Mesenchymal stem cell (in vitro differentiated cells and primary cell): ENCODE measurements at regions not wholly inside any gene's neighbourhood (a gene's known extent, or its start where the extent isn't known, plus 50 kb on each side); places are given as distances from the start of the nearest gene placed in this dataset.

ENCODE experiments used
- DNase-seq: peaks from one replicate; pipeline ENCODE4 v3.0.0-alpha.2; 2013
- H2AFZ ChIP-seq: one replicate; pipeline ENCODE4 v1.6.1; 2013; ENCODE audit warnings: low read depth, mild to moderate bottlenecking, control low read depth, inconsistent platforms, low read length, moderate library complexity
- H2AK5ac ChIP-seq: 2 replicates; pipeline ENCODE4 v1.6.1; 2013; ENCODE audit warnings: low read length, moderate library complexity, mild to moderate bottlenecking, inconsistent platforms; ENCODE audit not compliant: severe bottlenecking
- H2BK120ac ChIP-seq: one replicate; pipeline ENCODE4 v1.6.1; 2013; ENCODE audit warnings: low read depth, mild to moderate bottlenecking, inconsistent platforms, low read length, moderate library complexity
- H2BK12ac ChIP-seq, 2 experiments: one replicate each; pipeline ENCODE4 v1.6.1; 2013; ENCODE audit warnings: inconsistent platforms in 2 of 2, low read length in 2 of 2, mild to moderate bottlenecking in 2 of 2, moderate library complexity in 2 of 2, control low read depth in 1 of 2
- H2BK15ac ChIP-seq: one replicate; pipeline ENCODE4 v1.6.1; 2013; ENCODE audit warnings: mild to moderate bottlenecking, low read depth, inconsistent platforms; ENCODE audit not compliant: poor library complexity, severe bottlenecking
- H2BK5ac ChIP-seq: 2 replicates; pipeline ENCODE4 v1.6.1; 2013; ENCODE audit warnings: low read depth, mild to moderate bottlenecking, low read length, control low read depth, inconsistent platforms; ENCODE audit not compliant: poor library complexity, severe bottlenecking
- H3K14ac ChIP-seq, 2 experiments: one replicate each; pipeline ENCODE4 v1.6.1; 2013; ENCODE audit warnings: inconsistent platforms in 2 of 2, low read length in 2 of 2, control low read depth in 1 of 2, mild to moderate bottlenecking in 1 of 2, moderate library complexity in 1 of 2
- H3K18ac ChIP-seq, 2 experiments: one replicate each; pipeline ENCODE4 v1.6.1; 2013; ENCODE audit warnings: inconsistent platforms in 2 of 2, low read length in 2 of 2, control low read depth in 1 of 2, low read depth in 1 of 2, mild to moderate bottlenecking in 1 of 2
- H3K23ac ChIP-seq, 2 experiments: one replicate each; pipeline ENCODE4 v1.6.1; 2013; ENCODE audit warnings: inconsistent platforms in 2 of 2, low read length in 2 of 2, mild to moderate bottlenecking in 2 of 2, moderate library complexity in 2 of 2, control low read depth in 1 of 2
- H3K27ac ChIP-seq: 2 replicates; pipeline ENCODE4 v1.5.1; 2013; ENCODE audit warnings: mild to moderate bottlenecking, moderate library complexity, low read length, control low read depth, inconsistent platforms; ENCODE audit not compliant: poor library complexity, severe bottlenecking
- H3K27me3 ChIP-seq, 2 experiments: 2 replicates each; pipeline versions ENCODE4 v1.6.1 to v1.7.0; 2013; ENCODE audit warnings: low read length in 2 of 2, mild to moderate bottlenecking in 2 of 2, moderate library complexity in 2 of 2, control low read depth in 1 of 2, inconsistent platforms in 1 of 2; ENCODE audit not compliant: control insufficient read depth in 1 of 2, insufficient read depth in 1 of 2
- H3K36me3 ChIP-seq, 2 experiments: 2 replicates each; pipeline versions ENCODE4 v1.6.1 to v1.7.0; 2013; ENCODE audit warnings: low read length in 2 of 2, control low read depth in 1 of 2, inconsistent platforms in 1 of 2, low read depth in 1 of 2, mild to moderate bottlenecking in 1 of 2; ENCODE audit not compliant: insufficient read depth in 2 of 2, control insufficient read depth in 1 of 2
- H3K4ac ChIP-seq, 2 experiments: one replicate each; pipeline ENCODE4 v1.6.1; 2013; ENCODE audit warnings: inconsistent platforms in 2 of 2, low read length in 2 of 2, mild to moderate bottlenecking in 2 of 2, moderate library complexity in 2 of 2, control low read depth in 1 of 2, low read depth in 1 of 2
- H3K4me1 ChIP-seq: 2 replicates; pipeline ENCODE4 v1.6.1; 2013; ENCODE audit warnings: low read depth, low read length, control low read depth; ENCODE audit not compliant: control insufficient read depth, insufficient read depth
- H3K4me2 ChIP-seq: 2 replicates; pipeline ENCODE4 v1.6.1; 2013; ENCODE audit warnings: low read length, mild to moderate bottlenecking, inconsistent platforms; ENCODE audit not compliant: poor library complexity, severe bottlenecking
- H3K4me3 ChIP-seq, 2 experiments: 2 replicates each; pipeline versions ENCODE4 v1.5.1 to v1.7.0; 2013; ENCODE audit warnings: low read length in 2 of 2, mild to moderate bottlenecking in 2 of 2, control low read depth in 1 of 2, low read depth in 1 of 2; ENCODE audit not compliant: insufficient read depth in 1 of 2
- H3K79me1 ChIP-seq: replicated peaks from 2 replicates; pipeline ENCODE4 v1.6.1; 2013; ENCODE audit warnings: mild to moderate bottlenecking, control low read depth, low read length, inconsistent platforms; ENCODE audit not compliant: poor library complexity, severe bottlenecking
- H3K9ac ChIP-seq: 2 replicates; pipeline ENCODE4 v1.7.0; 2013; ENCODE audit warnings: mild to moderate bottlenecking, low read length, moderate library complexity
- H3K9me3 ChIP-seq: 2 replicates; pipeline ENCODE4 v1.7.0; 2013; ENCODE audit warnings: mild to moderate bottlenecking, low read length; ENCODE audit not compliant: control insufficient read depth
- H4K8ac ChIP-seq: one replicate; pipeline ENCODE4 v1.6.1; 2013; ENCODE audit warnings: inconsistent platforms, mild to moderate bottlenecking, low read length, moderate library complexity
- H4K91ac ChIP-seq: one replicate; pipeline ENCODE4 v1.6.1; 2013; ENCODE audit warnings: mild to moderate bottlenecking, low read length, inconsistent platforms
- WGBS: methylation state at CpG from one replicate; pipeline ENCODE4 v1.1.7; 2013; ENCODE audit warnings: mixed read lengths; 5-methylcytosine and 5-hydroxymethylcytosine counted together

- H3K9me3 ChIP-seq: no peaks in the 10 kb centered on the region
- no peak overlapping the region for H3K14ac ChIP-seq
- H3K23ac ChIP-seq: no peak overlapping the region
- H2AFZ ChIP-seq: no peak overlapping the region
- no peak overlapping the region for H2BK120ac ChIP-seq
- H4K91ac ChIP-seq: no peak overlapping the region
- WGBS: 20% methylated on average over 1 of the region's 5 CpGs
- no peak overlapping the region for H2BK15ac ChIP-seq
- peaks cover 4% of the 10 kb centered on the region for H3K4me1 ChIP-seq
- H3K27ac ChIP-seq: peak overlapping the region; percentile 99
- H3K4ac ChIP-seq: no peak overlapping the region
- H3K4me2 ChIP-seq: peak overlapping the region; percentile 53
- H3K9ac ChIP-seq: no peak overlapping the region
- H2AK5ac ChIP-seq: peak overlapping the region; percentile 78
- peak overlapping the region; percentile 68 for H2BK5ac ChIP-seq
- H3K36me3 ChIP-seq: no peaks in the 10 kb centered on the region
- peak; percentile 48 for DNase-seq
- H3K4me3 ChIP-seq: no peak overlapping the region
- H3K79me1 ChIP-seq: no peaks in the 10 kb centered on the region
- no peaks in the 10 kb centered on the region for H3K27me3 ChIP-seq
- H3K18ac ChIP-seq: no peak overlapping the region
- no peak overlapping the region for H4K8ac ChIP-seq
- H2BK12ac ChIP-seq: no peak overlapping the region
These were observed 105.3 kb upstream of the FOXG1 start for GRCh38 chr14:28661171-28661772.

- no peak overlapping the region for H2AFZ ChIP-seq
- WGBS: 50% methylated on average over 1 of the region's 2 CpGs
- H3K4me1 ChIP-seq: no peaks in the 10 kb centered on the region
These were observed 99.6 kb upstream of the FOXG1 start for GRCh38 chr14:28666961-28667360.

GRCh38 chr14:28671425-28671824, 95.2 kb upstream of the FOXG1 start:
- Histone ChIP-seq H2BK15ac (no peak overlapping the region), H3K4me1 (no peaks in the 10 kb centered on the region), H3K14ac (no peak overlapping the region), H2BK120ac (no peak overlapping the region), H3K27me3 (no peaks in the 10 kb centered on the region), H3K27ac (no peak overlapping the region), H2BK5ac (no peak overlapping the region), H3K9me3 (no peaks in the 10 kb centered on the region), H4K8ac (no peak overlapping the region), H3K79me1 (no peaks in the 10 kb centered on the region), H4K91ac (no peak overlapping the region), H2AFZ (no peak overlapping the region), H3K36me3 (no peaks in the 10 kb centered on the region), H3K4me3 (no peak overlapping the region), H3K4ac (no peak overlapping the region), H2AK5ac (no peak overlapping the region), H3K23ac (no peak overlapping the region), H2BK12ac (no peak overlapping the region), H3K18ac (no peak overlapping the region), H3K9ac (no peak overlapping the region), H3K4me2 (no peak overlapping the region)
- no peak for DNase-seq
- WGBS: 56% methylated on average over 2 of the region's 2 CpGs

More at GRCh38 chr14:28666961-28667360, 99.6 kb upstream of the FOXG1 start:
- H3K4ac ChIP-seq: no peak overlapping the region
- no peak overlapping the region for H4K8ac ChIP-seq
- H3K9ac ChIP-seq: no peak overlapping the region
- H2BK120ac ChIP-seq: no peak overlapping the region
- no peak overlapping the region for H3K4me2 ChIP-seq
- no peak overlapping the region for H2BK15ac ChIP-seq
- H2BK12ac ChIP-seq: no peak overlapping the region
- H3K36me3 ChIP-seq: no peaks in the 10 kb centered on the region
- H3K4me3 ChIP-seq: no peak overlapping the region
- no peak overlapping the region for H4K91ac ChIP-seq
- H3K27me3 ChIP-seq: no peaks in the 10 kb centered on the region
- peak; percentile 14 for DNase-seq
- H3K27ac ChIP-seq: no peak overlapping the region
- H3K23ac ChIP-seq: no peak overlapping the region
- no peak overlapping the region for H3K14ac ChIP-seq
- H3K9me3 ChIP-seq: no peaks in the 10 kb centered on the region
- no peak overlapping the region for H3K18ac ChIP-seq
- no peak overlapping the region for H2AK5ac ChIP-seq
- no peak overlapping the region for H2BK5ac ChIP-seq
- H3K79me1 ChIP-seq: no peaks in the 10 kb centered on the region

- WGBS: 80% methylated on average over 3 of the region's 4 CpGs
- no peak overlapping the region for H3K18ac ChIP-seq
- H3K36me3 ChIP-seq: no peaks in the 10 kb centered on the region
- H3K9me3 ChIP-seq: no peaks in the 10 kb centered on the region
- H2BK15ac ChIP-seq: no peak overlapping the region
- no peak overlapping the region for H2AFZ ChIP-seq
- H2BK5ac ChIP-seq: no peak overlapping the region
- H3K23ac ChIP-seq: no peak overlapping the region
- H3K4ac ChIP-seq: no peak overlapping the region
- H4K91ac ChIP-seq: no peak overlapping the region
- no peak overlapping the region for H3K4me2 ChIP-seq
- no peaks in the 10 kb centered on the region for H3K79me1 ChIP-seq
- H2AK5ac ChIP-seq: no peak overlapping the region
- H3K27me3 ChIP-seq: no peaks in the 10 kb centered on the region
- H3K27ac ChIP-seq: no peak overlapping the region
- H4K8ac ChIP-seq: no peak overlapping the region
- H3K4me3 ChIP-seq: no peak overlapping the region
- H2BK120ac ChIP-seq: no peak overlapping the region
- no peaks in the 10 kb centered on the region for H3K4me1 ChIP-seq
- no peak for DNase-seq
- no peak overlapping the region for H3K14ac ChIP-seq
- no peak overlapping the region for H2BK12ac ChIP-seq
- H3K9ac ChIP-seq: no peak overlapping the region
These were observed 93.5 kb upstream of the FOXG1 start for GRCh38 chr14:28673056-28673455.
